Left renal pelvis (tissue), 4 donors: ENCODE measurements at regions not wholly inside any gene's neighbourhood (a gene's known extent, or its start where the extent isn't known, plus 50 kb on each side); places are given as distances from the start of the nearest gene placed in this dataset.

ENCODE experiments used
- DNase-seq, 4 donors: peaks; one replicate each; pipeline ENCODE4 v3.0.0-alpha.2; 2013; ENCODE audit warnings: low read depth in 4 of 4, low spot score in 3 of 4

GRCh38 chr2:35063836-35064235, 1291.7 kb upstream of the CRIM1 start:
- DNase-seq: no peak

- no peak for DNase-seq
Measured at GRCh38 chr2:35035883-35036282, 1319.7 kb upstream of the CRIM1 start.

- DNase-seq: no peak
Measured at GRCh38 chr2:35033748-35034147, 1321.8 kb upstream of the CRIM1 start.

- DNase-seq: no peak
Measured at GRCh38 chr2:35023545-35023944, 1332.0 kb upstream of the CRIM1 start.

GRCh38 chr2:35000453-35000852, 1355.1 kb upstream of the CRIM1 start:
- DNase-seq: no peak

GRCh38 chr2:34998741-34999140, 1356.8 kb upstream of the CRIM1 start:
- DNase-seq: no peak

- no peak for DNase-seq
Measured at GRCh38 chr2:34997779-34998178, 1357.8 kb upstream of the CRIM1 start.

- DNase-seq: no peak
Measured at GRCh38 chr2:34995196-34995595, 1360.4 kb upstream of the CRIM1 start.

- no peak for DNase-seq
Measured at GRCh38 chr2:34991508-34992274, 1363.9 kb upstream of the CRIM1 start.

- no peak for DNase-seq
Measured at GRCh38 chr2:34985474-34985873, 1370.1 kb upstream of the CRIM1 start.

GRCh38 chr2:34980689-34981088, 1374.9 kb upstream of the CRIM1 start:
- no peak for DNase-seq

- no peak for DNase-seq
Measured at GRCh38 chr2:34979148-34979547, 1376.4 kb upstream of the CRIM1 start.

GRCh38 chr2:34961822-34962221, 1362.7 kb upstream of the FAM98A start:
- no peak for DNase-seq

GRCh38 chr2:34954758-34955157, 1355.7 kb upstream of the FAM98A start:
- DNase-seq: no peak

- no peak for DNase-seq
Measured at GRCh38 chr2:34950797-34951196, 1351.7 kb upstream of the FAM98A start.

- DNase-seq: no peak
Measured at GRCh38 chr2:34949316-34949715, 1350.2 kb upstream of the FAM98A start.

- DNase-seq: no peak
Measured at GRCh38 chr2:34936089-34936488, 1337.0 kb upstream of the FAM98A start.

- no peak for DNase-seq
Measured at GRCh38 chr2:34912084-34912483, 1313.0 kb upstream of the FAM98A start.

- peak in 1 of 4 donors; percentile 20 for DNase-seq
Measured at GRCh38 chr2:34909992-34910705, 1311.0 kb upstream of the FAM98A start.

- DNase-seq: no peak
Measured at GRCh38 chr2:34907812-34908211, 1308.7 kb upstream of the FAM98A start.

GRCh38 chr2:34901739-34902138, 1302.6 kb upstream of the FAM98A start:
- no peak for DNase-seq

GRCh38 chr2:34899079-34899478, 1300.0 kb upstream of the FAM98A start:
- no peak for DNase-seq
